HUES6 (cell line): ENCODE measurements at regions not wholly inside any gene's neighbourhood (a gene's known extent, or its start where the extent isn't known, plus 50 kb on each side); places are given as distances from the start of the nearest gene placed in this dataset.

Experiments used
- H3K27ac ChIP-seq: 2 replicates; pipeline ENCODE4 v1.7.0; 2013; ENCODE audit warnings: low read depth, mild to moderate bottlenecking, low read length, inconsistent platforms
- H3K27me3 ChIP-seq: 2 replicates; pipeline ENCODE4 v1.6.1; 2013; ENCODE audit warnings: low read length; ENCODE audit not compliant: control insufficient read depth, insufficient read depth
- H3K36me3 ChIP-seq: 2 replicates; pipeline ENCODE4 v1.6.1; 2013; ENCODE audit warnings: low read length; ENCODE audit not compliant: control insufficient read depth, insufficient read depth
- H3K4me1 ChIP-seq: 2 replicates; pipeline ENCODE4 v1.6.1; 2013; ENCODE audit warnings: low read length; ENCODE audit not compliant: control insufficient read depth, insufficient read depth
- H3K4me3 ChIP-seq: 2 replicates; pipeline ENCODE4 v1.5.1; 2013; ENCODE audit warnings: low read depth, low read length
- H3K9ac ChIP-seq: one replicate; pipeline ENCODE4 v1.6.1; 2013; ENCODE audit warnings: mild to moderate bottlenecking, low read length
- H3K9me3 ChIP-seq: 2 replicates; pipeline ENCODE4 v1.6.1; 2013; ENCODE audit warnings: low read depth, low read length; ENCODE audit not compliant: control insufficient read depth, insufficient read depth

DNA sequence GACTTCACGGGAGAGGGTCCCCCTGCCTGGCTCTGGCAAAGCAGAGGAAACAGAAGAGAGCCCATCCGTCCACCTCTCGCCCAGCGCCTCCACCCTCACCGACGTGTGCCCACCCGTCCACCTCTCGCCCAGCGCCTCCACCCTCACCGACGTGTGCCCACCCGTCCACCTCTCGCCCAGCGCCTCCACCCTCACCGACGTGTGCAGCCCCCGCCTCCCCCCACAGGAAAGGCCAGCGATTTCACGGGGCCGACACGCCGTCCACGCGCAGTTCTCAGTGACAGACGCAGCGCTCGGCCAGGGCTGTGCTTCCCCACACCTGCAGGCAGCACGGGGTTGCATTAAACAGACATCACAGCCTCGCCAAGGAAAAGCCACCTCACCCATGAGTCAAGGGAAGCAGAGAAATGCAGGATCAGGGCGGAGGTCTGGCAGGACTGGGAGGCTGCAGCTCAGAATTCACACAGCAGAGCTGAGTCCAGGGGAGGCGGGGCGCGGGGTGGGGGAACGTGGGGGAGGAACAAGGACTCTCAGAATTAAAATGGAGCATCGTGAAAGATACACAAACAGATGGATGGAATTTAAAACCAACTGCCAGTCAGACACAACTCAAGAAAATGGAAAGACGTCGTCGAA lies 377.7 kb downstream of the BRD1 start:
- Histone ChIP-seq H3K27ac (no peak overlapping the region), H3K4me1 (peaks cover 24% of the 10 kb centered on the region), H3K27me3 (peaks cover 45% of the 10 kb centered on the region), H3K9me3 (no peaks in the 10 kb centered on the region), H3K9ac (peak overlapping the region; percentile 35), H3K36me3 (no peaks in the 10 kb centered on the region), H3K4me3 (peak overlapping the region; percentile 55)

DNA sequence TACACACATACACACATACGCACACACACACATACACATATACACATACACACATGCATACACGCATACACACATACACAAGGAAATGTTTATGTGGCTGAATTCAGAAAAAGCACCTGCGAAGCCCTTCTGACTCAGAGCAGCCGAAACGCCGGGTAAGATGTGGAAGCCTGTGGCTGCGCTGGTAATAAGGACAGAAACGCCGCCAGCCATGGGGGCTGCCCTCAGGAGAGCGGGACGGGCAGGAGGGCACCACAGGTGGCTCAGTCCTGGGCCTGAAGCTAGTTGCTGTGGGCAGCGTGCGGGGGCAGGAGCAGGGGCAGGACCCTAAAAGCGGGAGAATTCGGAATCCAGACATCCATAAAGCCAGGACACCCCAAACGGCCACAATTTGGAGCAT lies 378.3 kb downstream of the BRD1 start:
- no peaks in the 10 kb centered on the region for H3K9me3 ChIP-seq
- H3K4me3 ChIP-seq: peak overlapping the region; percentile 55
- H3K4me1 ChIP-seq: peaks cover 24% of the 10 kb centered on the region
- H3K27ac ChIP-seq: no peak overlapping the region
- no peaks in the 10 kb centered on the region for H3K36me3 ChIP-seq
- H3K9ac ChIP-seq: no peak overlapping the region
- peaks cover 45% of the 10 kb centered on the region for H3K27me3 ChIP-seq

DNA sequence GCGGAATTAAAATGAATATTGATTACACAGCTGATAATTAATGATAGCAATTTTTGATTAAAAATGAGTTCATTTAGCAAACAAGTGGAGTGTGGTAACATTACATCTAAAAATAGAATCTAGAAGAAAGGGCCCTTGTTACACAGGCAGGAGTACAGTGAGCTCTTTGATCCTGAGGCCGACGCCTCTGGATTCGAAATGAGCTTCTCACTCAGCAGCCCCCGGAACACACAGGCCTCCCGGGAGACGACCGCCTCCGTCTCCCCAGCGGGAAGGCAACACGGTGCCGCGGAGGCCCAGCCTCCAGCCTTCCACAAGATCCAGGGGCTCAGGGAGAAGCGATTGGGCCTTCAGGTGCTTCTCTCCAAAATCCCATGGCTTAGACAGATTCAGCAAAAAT lies 379.1 kb downstream of the BRD1 start:
- no peak overlapping the region for H3K9ac ChIP-seq
- H3K27ac ChIP-seq: no peak overlapping the region
- H3K9me3 ChIP-seq: no peaks in the 10 kb centered on the region
- no peaks in the 10 kb centered on the region for H3K36me3 ChIP-seq
- peaks cover 42% of the 10 kb centered on the region for H3K27me3 ChIP-seq
- no peak overlapping the region for H3K4me3 ChIP-seq
- H3K4me1 ChIP-seq: peaks cover 24% of the 10 kb centered on the region

- H3K9me3 ChIP-seq: no peaks in the 10 kb centered on the region
- no peak overlapping the region for H3K4me3 ChIP-seq
- H3K27ac ChIP-seq: no peak overlapping the region
- no peak overlapping the region for H3K9ac ChIP-seq
- H3K4me1 ChIP-seq: peaks cover 24% of the 10 kb centered on the region
- no peaks in the 10 kb centered on the region for H3K36me3 ChIP-seq
- peaks cover 40% of the 10 kb centered on the region for H3K27me3 ChIP-seq
These were observed 379.8 kb downstream of the BRD1 start for GRCh38 chr22:49447837-49448236.

- Histone ChIP-seq H3K4me1 (peaks cover 24% of the 10 kb centered on the region), H3K36me3 (no peaks in the 10 kb centered on the region), H3K27me3 (peaks cover 32% of the 10 kb centered on the region), H3K4me3 (no peak overlapping the region), H3K9me3 (no peaks in the 10 kb centered on the region), H3K9ac (no peak overlapping the region), H3K27ac (no peak overlapping the region)
These were observed 380.6 kb downstream of the BRD1 start for GRCh38 chr22:49446759-49447710.

DNA sequence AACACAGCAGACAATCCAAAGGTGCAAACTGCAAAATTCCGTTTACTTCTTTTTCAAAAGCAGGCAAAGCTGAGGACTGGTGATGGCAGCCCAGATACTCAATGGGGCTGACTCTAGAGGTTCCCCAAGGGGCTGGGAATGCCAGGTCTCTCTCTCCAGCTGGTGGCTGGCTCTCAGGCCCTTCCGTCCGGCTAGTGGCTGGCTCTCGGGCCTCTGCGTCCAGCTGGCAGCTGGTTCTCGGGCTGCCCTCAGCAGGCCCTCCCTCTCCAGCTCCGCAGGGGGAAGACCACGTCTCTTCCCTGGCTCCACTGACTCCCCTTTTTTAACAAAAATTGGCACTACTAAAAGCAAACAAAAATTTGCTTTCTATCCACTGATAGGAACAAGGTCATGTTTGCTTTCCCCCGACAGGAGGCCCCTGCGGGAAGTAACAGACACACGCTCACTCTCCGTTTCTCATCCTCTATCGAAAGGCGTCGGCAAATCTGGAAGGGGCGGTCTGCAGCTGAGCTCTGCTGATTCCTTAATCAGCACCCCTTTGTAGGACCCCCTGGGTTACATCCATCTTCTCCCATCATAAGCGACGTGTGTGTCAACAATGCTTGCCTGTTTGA lies 381.4 kb downstream of the BRD1 start:
- no peaks in the 10 kb centered on the region for H3K9me3 ChIP-seq
- H3K4me1 ChIP-seq: peaks cover 23% of the 10 kb centered on the region
- H3K9ac ChIP-seq: no peak overlapping the region
- H3K36me3 ChIP-seq: no peaks in the 10 kb centered on the region
- H3K4me3 ChIP-seq: no peak overlapping the region
- H3K27me3 ChIP-seq: peaks cover 24% of the 10 kb centered on the region
- no peak overlapping the region for H3K27ac ChIP-seq

DNA sequence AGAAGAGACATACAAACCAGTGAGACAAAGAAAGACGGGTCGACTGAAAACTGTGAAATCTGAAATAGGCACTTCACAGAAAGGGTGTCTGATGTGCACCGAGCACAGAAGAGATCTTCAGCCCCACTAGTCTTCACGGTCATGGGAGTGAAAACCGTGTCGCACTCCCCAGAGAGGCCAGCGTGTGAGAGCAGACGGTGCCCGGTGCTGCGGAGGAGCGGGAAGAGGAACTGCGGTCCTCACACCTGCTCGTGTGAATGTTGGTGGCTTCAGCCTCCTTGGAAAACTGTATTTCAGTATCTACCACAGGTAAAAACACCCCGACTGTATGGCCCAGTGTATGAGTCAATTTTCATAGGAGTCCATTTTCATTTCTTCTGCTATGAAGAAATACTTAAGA lies 382.9 kb downstream of the BRD1 start:
- Histone ChIP-seq H3K4me1 (peaks cover 11% of the 10 kb centered on the region), H3K9ac (no peak overlapping the region), H3K4me3 (no peak overlapping the region), H3K36me3 (no peaks in the 10 kb centered on the region), H3K9me3 (no peaks in the 10 kb centered on the region), H3K27me3 (peaks cover 15% of the 10 kb centered on the region), H3K27ac (no peak overlapping the region)

DNA sequence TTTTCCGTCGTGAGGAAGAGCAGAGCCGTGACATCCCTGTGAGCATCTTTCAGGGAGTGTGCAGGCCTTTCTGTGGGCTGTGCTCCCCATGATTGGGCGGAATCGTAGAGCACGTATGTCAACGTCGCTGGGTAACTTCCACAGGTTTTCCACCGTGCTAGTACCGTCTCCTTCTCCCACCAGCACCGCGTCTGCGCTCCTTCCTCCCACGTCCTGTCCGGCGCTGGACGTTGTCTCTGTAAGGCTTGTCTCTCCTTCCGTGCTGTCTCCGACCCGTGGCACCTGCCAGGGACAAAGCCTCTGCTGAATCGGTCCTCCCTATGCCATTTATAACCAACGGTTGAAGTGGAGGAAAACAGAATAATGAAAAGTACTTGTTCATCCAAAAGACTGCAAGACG lies 386.7 kb downstream of the BRD1 start:
- Histone ChIP-seq H3K36me3 (no peaks in the 10 kb centered on the region), H3K4me3 (no peak overlapping the region), H3K4me1 (no peaks in the 10 kb centered on the region), H3K27me3 (no peaks in the 10 kb centered on the region), H3K9me3 (no peaks in the 10 kb centered on the region), H3K9ac (no peak overlapping the region), H3K27ac (no peak overlapping the region)

DNA sequence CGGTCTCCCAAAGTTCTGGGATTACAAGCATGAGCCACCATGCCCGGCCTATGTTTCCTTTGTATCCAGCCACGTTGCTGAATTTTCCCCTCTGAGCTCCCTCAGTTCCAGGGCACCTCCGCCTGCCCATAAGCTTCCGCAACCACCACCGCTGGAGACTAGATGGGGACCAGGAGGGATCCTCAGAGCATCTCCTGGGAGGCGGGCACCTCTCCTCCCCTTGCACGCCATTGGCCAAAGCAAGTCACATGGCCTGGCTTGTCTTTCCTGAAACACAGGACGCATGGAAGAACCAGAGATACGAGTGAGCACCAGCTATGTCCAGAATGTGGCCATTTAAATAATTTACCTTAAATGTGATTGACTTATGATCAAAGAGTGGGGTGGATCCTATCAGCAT lies 388.3 kb downstream of the BRD1 start:
- H3K27me3 ChIP-seq: no peaks in the 10 kb centered on the region
- peaks cover 10% of the 10 kb centered on the region for H3K9me3 ChIP-seq
- H3K4me3 ChIP-seq: no peak overlapping the region
- no peaks in the 10 kb centered on the region for H3K36me3 ChIP-seq
- no peak overlapping the region for H3K27ac ChIP-seq
- H3K4me1 ChIP-seq: no peaks in the 10 kb centered on the region
- no peak overlapping the region for H3K9ac ChIP-seq

GRCh38 chr22:49437956-49438355 lies 389.7 kb downstream of the BRD1 start:
- Histone ChIP-seq H3K9me3 (peaks cover 18% of the 10 kb centered on the region), H3K27me3 (no peaks in the 10 kb centered on the region), H3K4me3 (no peak overlapping the region), H3K27ac (no peak overlapping the region), H3K36me3 (no peaks in the 10 kb centered on the region), H3K4me1 (no peaks in the 10 kb centered on the region), H3K9ac (no peak overlapping the region)

DNA sequence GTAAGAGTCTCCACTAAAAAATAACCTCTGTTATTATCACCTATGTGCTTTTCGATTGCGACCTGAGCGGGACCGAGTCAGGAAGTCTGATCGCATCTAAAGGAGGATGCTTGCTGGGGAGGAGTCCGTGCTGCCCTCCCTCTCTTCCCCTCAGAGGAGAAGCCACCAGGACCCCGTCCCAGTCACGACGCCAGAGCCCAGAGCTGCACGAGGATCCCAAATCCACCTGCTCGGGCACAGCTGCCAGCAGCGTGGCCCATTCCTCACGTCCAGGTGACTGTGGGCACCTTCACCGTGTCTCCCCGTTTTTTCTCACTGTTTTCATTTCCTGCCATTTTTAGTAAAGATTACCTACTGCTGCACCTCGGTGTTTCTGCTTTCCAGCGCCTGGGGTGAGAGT lies 390.3 kb downstream of the BRD1 start:
- H3K9me3 ChIP-seq: peaks cover 18% of the 10 kb centered on the region
- no peaks in the 10 kb centered on the region for H3K36me3 ChIP-seq
- H3K9ac ChIP-seq: no peak overlapping the region
- H3K27me3 ChIP-seq: no peaks in the 10 kb centered on the region
- H3K4me1 ChIP-seq: no peaks in the 10 kb centered on the region
- no peak overlapping the region for H3K4me3 ChIP-seq
- no peak overlapping the region for H3K27ac ChIP-seq
